Testis (tissue), 2 donors: ENCODE measurements at regions not wholly inside any gene's neighbourhood (a gene's known extent, or its start where the extent isn't known, plus 50 kb on each side); places are given as distances from the start of the nearest gene placed in this dataset.

ENCODE experiments used
- DNase-seq: peaks from one replicate; pipeline ENCODE4 v3.0.0-alpha.2; 2019
- H3K27ac ChIP-seq, 2 donors: fragments of 200-600 bp; sonication (generic); one replicate each; pipeline ENCODE4 v1.5.1; 2019
- H3K27me3 ChIP-seq: fragments of 200-600 bp; sonication (generic); one replicate; pipeline ENCODE4 v1.5.1; 2019
- H3K36me3 ChIP-seq: fragments of 200-600 bp; sonication (generic); one replicate; pipeline ENCODE4 v1.5.1; 2017; ENCODE audit warnings: low read depth; ENCODE audit errors: missing control alignments
- H3K4me1 ChIP-seq: fragments of 200-600 bp; sonication (generic); one replicate; pipeline ENCODE4 v1.5.1; 2019
- H3K4me3 ChIP-seq, 2 donors: fragments of 200-600 bp; sonication (generic); one replicate each; pipeline ENCODE4 v1.5.1; 2017 to 2019
- H3K9me3 ChIP-seq: fragments of 200-600 bp; sonication (generic); one replicate; pipeline ENCODE4 v1.5.1; 2017
- POLR2A ChIP-seq: fragments of 450-650 bp; IDR thresholded peaks from one replicate; pipeline ENCODE4 v1.6.1; 2017; ENCODE audit warnings: antibody characterized with exemption, mild to moderate bottlenecking, moderate library complexity
- WGBS, 2 donors: methylation state at CpG; one replicate each; pipeline ENCODE4 v1.1.5; 2018; 5-methylcytosine and 5-hydroxymethylcytosine counted together
- intact Hi-C: fragments of 100-400 bp; cut with DNase I; formaldehyde crosslinking; loops from one replicate; pipeline ENCODE4 v1.15.1; 2023; ENCODE audit warnings: low total_unique reads
- TF ChIP-seq, protein P1 (sequence below), 3 experiments: fragments of 450-650 bp in 2 of 3; fragments of 200-600 bp in 1 of 3; sonication (generic) in 1 of 3; IDR thresholded peaks; one replicate each; pipeline ENCODE4 v1.5.1; 2016 to 2019; ENCODE audit warnings: antibody characterized with exemption in 3 of 3, mild to moderate bottlenecking in 2 of 3, moderate library complexity in 1 of 3

DNA sequence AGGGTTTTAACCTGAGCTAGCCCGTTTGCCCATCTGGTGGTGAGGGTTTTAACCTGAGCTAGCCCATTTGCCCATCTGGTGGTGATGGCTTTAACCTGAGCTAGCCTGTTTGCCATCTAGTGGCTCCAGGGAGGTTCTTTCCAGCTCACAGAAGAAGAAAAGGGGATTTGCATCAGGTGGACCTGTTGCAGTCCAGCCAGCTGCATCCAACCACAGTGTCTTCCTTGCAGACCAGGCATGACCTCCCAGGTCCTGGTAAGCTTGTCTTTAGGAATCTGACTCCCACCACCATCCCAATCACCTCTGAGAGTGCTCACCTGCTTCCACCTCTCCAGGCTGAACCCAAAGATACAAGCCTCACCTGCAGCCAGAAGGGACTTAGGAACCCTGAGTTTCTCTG, 62.4 kb upstream of the EMX2 start:
- no peak for DNase-seq
- H3K27me3 ChIP-seq: no peaks in the 10 kb centered on the region
- intact Hi-C loops: no loop called here
- H3K4me1 ChIP-seq: no peaks in the 10 kb centered on the region
- H3K27ac ChIP-seq: no peak overlapping the region
- no peaks in the 10 kb centered on the region for H3K9me3 ChIP-seq
- no peak overlapping the region for H3K4me3 ChIP-seq
- H3K36me3 ChIP-seq: no peaks in the 10 kb centered on the region
- 79 to 100% methylated on average over 1 of the region's 1 CpG for WGBS, 2 donors
- no peak for TF ChIP-seq POLR2A
- TF ChIP-seq, protein P1, sequence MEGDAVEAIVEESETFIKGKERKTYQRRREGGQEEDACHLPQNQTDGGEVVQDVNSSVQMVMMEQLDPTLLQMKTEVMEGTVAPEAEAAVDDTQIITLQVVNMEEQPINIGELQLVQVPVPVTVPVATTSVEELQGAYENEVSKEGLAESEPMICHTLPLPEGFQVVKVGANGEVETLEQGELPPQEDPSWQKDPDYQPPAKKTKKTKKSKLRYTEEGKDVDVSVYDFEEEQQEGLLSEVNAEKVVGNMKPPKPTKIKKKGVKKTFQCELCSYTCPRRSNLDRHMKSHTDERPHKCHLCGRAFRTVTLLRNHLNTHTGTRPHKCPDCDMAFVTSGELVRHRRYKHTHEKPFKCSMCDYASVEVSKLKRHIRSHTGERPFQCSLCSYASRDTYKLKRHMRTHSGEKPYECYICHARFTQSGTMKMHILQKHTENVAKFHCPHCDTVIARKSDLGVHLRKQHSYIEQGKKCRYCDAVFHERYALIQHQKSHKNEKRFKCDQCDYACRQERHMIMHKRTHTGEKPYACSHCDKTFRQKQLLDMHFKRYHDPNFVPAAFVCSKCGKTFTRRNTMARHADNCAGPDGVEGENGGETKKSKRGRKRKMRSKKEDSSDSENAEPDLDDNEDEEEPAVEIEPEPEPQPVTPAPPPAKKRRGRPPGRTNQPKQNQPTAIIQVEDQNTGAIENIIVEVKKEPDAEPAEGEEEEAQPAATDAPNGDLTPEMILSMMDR (IDR thresholded peaks at IDR 0.05): no peak

DNA sequence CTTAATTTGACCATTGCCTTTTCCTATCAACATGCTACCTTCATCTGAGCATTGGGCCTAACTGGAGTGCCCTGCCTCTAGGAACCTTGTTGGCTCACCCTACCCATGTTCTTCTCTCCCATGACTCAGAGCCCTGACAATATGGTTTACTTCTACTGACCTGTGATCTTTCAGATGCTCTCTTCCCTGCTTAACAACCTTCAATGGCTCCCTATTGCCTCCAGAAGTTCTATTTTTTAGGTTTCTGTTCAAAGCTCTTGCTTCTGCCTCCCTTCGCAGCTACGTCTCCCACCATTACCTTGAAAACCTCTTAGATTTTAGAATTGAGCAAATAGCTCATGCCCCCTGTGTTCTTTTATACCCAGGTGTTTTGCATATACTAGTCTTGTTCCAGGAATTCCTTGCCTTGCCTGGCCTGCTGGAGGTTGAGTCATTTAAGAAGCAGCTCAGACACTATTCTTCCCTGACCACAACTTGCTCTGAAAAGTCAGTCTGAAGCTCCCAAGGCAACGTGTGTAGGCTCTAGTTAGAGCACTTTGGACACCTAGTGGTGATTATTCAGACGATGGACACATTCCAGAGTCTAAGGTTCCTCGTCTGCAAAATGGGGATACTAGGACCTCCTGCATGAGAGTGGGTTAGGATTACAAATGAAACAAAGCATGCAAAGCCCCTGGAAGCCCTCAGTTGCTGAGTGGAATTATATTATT, 64.4 kb upstream of the EMX2 start:
- Histone ChIP-seq H3K4me1 (no peaks in the 10 kb centered on the region), H3K36me3 (no peaks in the 10 kb centered on the region), H3K9me3 (no peaks in the 10 kb centered on the region), H3K4me3 (no peak overlapping the region), H3K27ac (no peak overlapping the region), H3K27me3 (no peaks in the 10 kb centered on the region)
- intact Hi-C loops: no loop called here
- no peak for TF ChIP-seq POLR2A
- TF ChIP-seq, protein P1 (IDR thresholded peaks at IDR 0.05): no peak
- DNase-seq: no peak
- 59 to 66% methylated on average over 5 of the region's 5 CpGs for WGBS, 2 donors

DNA sequence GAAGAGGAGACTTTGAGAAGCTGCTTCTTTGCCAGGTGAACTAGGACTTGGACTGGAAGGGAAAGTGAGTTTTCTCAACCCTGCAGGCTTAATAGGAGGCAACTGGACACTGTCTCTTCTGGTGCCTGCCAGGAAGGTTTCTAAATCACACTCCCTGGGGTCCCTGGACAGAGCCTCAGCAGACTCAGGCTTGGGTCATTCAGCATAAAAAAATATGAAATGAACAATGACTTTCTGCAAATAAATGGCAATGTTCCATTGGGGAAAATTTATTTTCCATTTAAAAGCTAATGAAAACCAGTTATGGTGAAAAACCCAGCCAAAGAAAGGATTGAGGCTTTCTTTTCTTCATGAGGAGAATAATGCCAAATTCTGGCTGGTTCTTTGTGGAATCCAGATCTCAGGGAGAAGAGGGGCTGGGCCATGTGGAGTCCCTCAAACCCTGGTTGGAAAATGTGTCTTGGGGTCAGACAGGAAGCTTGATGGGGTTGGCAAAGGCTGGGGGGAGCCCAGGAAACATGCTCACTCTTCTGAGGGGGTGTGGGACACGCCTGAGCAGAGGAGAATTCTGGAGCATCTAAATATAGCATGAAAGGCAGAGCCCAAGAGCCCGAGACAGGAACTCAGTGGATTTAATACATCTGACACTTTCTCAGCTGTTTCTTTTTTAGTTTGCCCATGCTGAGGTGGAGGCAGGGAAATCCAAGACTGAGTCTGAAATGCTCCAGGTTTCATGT, 65.2 kb upstream of the EMX2 start:
- intact Hi-C loops: no loop called here

GRCh38 chr10:117476716-117477115, 65.8 kb upstream of the EMX2 start:
- Histone ChIP-seq H3K27me3 (no peaks in the 10 kb centered on the region), H3K27ac (no peak overlapping the region), H3K4me1 (no peaks in the 10 kb centered on the region), H3K36me3 (no peaks in the 10 kb centered on the region), H3K9me3 (no peaks in the 10 kb centered on the region), H3K4me3 (no peak overlapping the region)
- TF ChIP-seq, protein P1 (IDR thresholded peaks at IDR 0.05): no peak
- TF ChIP-seq POLR2A: no peak
- 73 to 76% methylated on average over 3 of the region's 3 CpGs for WGBS, 2 donors
- intact Hi-C loops: no loop called here
- DNase-seq: no peak

More for the DNA sequence above, 65.2 kb upstream of the EMX2 start:
- Histone ChIP-seq H3K4me3 (no peak overlapping the region), H3K27ac (no peak overlapping the region), H3K9me3 (no peaks in the 10 kb centered on the region), H3K36me3 (no peaks in the 10 kb centered on the region), H3K27me3 (no peaks in the 10 kb centered on the region), H3K4me1 (no peaks in the 10 kb centered on the region)
- 39 to 71% methylated on average over 2 of the region's 2 CpGs for WGBS, 2 donors
- no peak for DNase-seq
- no peak for TF ChIP-seq POLR2A
- TF ChIP-seq, protein P1 (IDR thresholded peaks at IDR 0.05): no peak
